Activated CD4-positive, alpha-beta T cell treated with anti-CD3 and anti-CD28 coated beads, Interleukin-2, Interleukin-4, amounts not matched to agents 100 ng/mL and 50 ng/mL, durations not matched to agents 16 hours and 8 hours (primary cell): ENCODE measurements at regions not wholly inside any gene's neighbourhood (a gene's known extent, or its start where the extent isn't known, plus 50 kb on each side); places are given as distances from the start of the nearest gene placed in this dataset.

Source experiments
- DNase-seq: peaks from one replicate; pipeline ENCODE4 v3.0.0-alpha.2; 2020; ENCODE audit warnings: low spot score

- DNase-seq, result no peak
These were observed 111.8 kb downstream of the SNX19 start for GRCh38 chr11:130804306-130805076.

- DNase-seq, result no peak
These were observed 109.5 kb downstream of the SNX19 start for GRCh38 chr11:130806746-130807145.

GRCh38 chr11:130808541-130808940 lies 107.7 kb downstream of the SNX19 start:
- no peak for DNase-seq

GRCh38 chr11:130813196-130813595 lies 103.1 kb downstream of the SNX19 start:
- no peak for DNase-seq

- DNase-seq, result no peak
These were observed 102.6 kb downstream of the SNX19 start for GRCh38 chr11:130813638-130814037.

- DNase-seq, result no peak
These were observed 101.7 kb downstream of the SNX19 start for GRCh38 chr11:130814440-130815096.

GRCh38 chr11:130815097-130815802 lies 101.0 kb downstream of the SNX19 start:
- no peak for DNase-seq

- DNase-seq, result no peak
These were observed 100.3 kb downstream of the SNX19 start for GRCh38 chr11:130815956-130816355.

- DNase-seq, result no peak
These were observed 99.5 kb downstream of the SNX19 start for GRCh38 chr11:130816546-130817329.

GRCh38 chr11:130817330-130817944 lies 98.8 kb downstream of the SNX19 start:
- DNase-seq, result no peak

- DNase-seq, result no peak
These were observed 96.7 kb downstream of the SNX19 start for GRCh38 chr11:130819625-130820024.
